RWPE2 (cell line): ENCODE measurements at regions not wholly inside any gene's neighbourhood (a gene's known extent, or its start where the extent isn't known, plus 50 kb on each side); places are given as distances from the start of the nearest gene placed in this dataset.
"Not testable (repeated sequence)": the region's sequence is repeated elsewhere in the genome, so short reads cannot be mapped to it uniquely, and the experiment has no call there.

Experiments used
- ATAC-seq: fragments of 200-7000 bp; cut with Tn5 transposase; 3 replicates; pipeline ENCODE4 v1.9.1; 2021; ENCODE audit warnings: low read depth
- DNase-seq: peaks from one replicate; pipeline ENCODE4 v3.0.0-alpha.2; 2020; ENCODE audit warnings: low spot score
- H3K27ac ChIP-seq: fragments of 450-650 bp; 2 replicates; pipeline ENCODE4 v1.5.1; 2017; ENCODE audit warnings: mild to moderate bottlenecking; ENCODE audit not compliant: poor library complexity, severe bottlenecking
- H3K27me3 ChIP-seq: fragments of 250-450 bp; sonication (Bioruptor Pico); 2 replicates; pipeline ENCODE4 v1.5.1; 2021; ENCODE audit warnings: mild to moderate bottlenecking, moderate library complexity; ENCODE audit not compliant: insufficient read depth, poor library complexity, severe bottlenecking
- H3K36me3 ChIP-seq: fragments of 250-450 bp; sonication (Bioruptor Pico); 2 replicates; pipeline ENCODE4 v1.5.1; 2020; ENCODE audit warnings: low read depth, mild to moderate bottlenecking, moderate library complexity
- H3K4me1 ChIP-seq: fragments of 250-450 bp; sonication (Bioruptor Pico); 2 replicates; pipeline ENCODE4 v1.5.1; 2021; ENCODE audit warnings: mild to moderate bottlenecking, moderate library complexity; ENCODE audit not compliant: insufficient read depth, poor library complexity, severe bottlenecking
- H3K4me3 ChIP-seq: fragments of 250-450 bp; sonication (Bioruptor Pico); 2 replicates; pipeline ENCODE4 v1.5.1; 2021; ENCODE audit warnings: mild to moderate bottlenecking, moderate library complexity; ENCODE audit not compliant: severe bottlenecking
- H3K9me3 ChIP-seq: fragments of 250-450 bp; sonication (Bioruptor Pico); 2 replicates; pipeline ENCODE4 v1.5.1; 2021; ENCODE audit warnings: mild to moderate bottlenecking, moderate library complexity; ENCODE audit not compliant: severe bottlenecking
- TF ChIP-seq, protein P1 (sequence below): fragments of 450-650 bp; IDR thresholded peaks from one replicate; pipeline ENCODE4 v1.5.1; 2017; ENCODE audit warnings: mild to moderate bottlenecking, moderate library complexity; ENCODE audit not compliant: poor library complexity, severe bottlenecking

DNA sequence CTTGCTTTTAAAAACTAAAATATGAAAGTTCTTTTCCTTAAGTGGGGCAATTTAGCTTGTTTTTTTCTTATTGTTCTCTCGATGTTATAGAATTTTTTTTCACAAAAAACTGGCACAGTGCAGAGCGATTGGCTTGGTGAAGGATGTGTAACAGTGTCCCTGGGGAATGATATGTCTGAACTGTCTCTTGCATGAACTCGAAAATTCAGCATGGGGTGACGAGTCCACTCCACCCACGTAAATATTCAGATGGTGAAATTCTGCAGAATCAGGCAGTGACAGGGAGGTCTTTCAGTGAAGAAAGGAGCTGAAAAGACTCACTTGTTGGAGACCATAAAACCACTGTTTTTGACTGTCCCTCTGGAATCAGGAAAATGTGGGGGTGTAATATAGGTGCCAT is 505.3 kb downstream of the MMUT start:
- TF ChIP-seq, protein P1, sequence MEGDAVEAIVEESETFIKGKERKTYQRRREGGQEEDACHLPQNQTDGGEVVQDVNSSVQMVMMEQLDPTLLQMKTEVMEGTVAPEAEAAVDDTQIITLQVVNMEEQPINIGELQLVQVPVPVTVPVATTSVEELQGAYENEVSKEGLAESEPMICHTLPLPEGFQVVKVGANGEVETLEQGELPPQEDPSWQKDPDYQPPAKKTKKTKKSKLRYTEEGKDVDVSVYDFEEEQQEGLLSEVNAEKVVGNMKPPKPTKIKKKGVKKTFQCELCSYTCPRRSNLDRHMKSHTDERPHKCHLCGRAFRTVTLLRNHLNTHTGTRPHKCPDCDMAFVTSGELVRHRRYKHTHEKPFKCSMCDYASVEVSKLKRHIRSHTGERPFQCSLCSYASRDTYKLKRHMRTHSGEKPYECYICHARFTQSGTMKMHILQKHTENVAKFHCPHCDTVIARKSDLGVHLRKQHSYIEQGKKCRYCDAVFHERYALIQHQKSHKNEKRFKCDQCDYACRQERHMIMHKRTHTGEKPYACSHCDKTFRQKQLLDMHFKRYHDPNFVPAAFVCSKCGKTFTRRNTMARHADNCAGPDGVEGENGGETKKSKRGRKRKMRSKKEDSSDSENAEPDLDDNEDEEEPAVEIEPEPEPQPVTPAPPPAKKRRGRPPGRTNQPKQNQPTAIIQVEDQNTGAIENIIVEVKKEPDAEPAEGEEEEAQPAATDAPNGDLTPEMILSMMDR, result no peak
- ATAC-seq, result no peak
- no peaks in the 10 kb centered on the region for H3K4me1 ChIP-seq

DNA sequence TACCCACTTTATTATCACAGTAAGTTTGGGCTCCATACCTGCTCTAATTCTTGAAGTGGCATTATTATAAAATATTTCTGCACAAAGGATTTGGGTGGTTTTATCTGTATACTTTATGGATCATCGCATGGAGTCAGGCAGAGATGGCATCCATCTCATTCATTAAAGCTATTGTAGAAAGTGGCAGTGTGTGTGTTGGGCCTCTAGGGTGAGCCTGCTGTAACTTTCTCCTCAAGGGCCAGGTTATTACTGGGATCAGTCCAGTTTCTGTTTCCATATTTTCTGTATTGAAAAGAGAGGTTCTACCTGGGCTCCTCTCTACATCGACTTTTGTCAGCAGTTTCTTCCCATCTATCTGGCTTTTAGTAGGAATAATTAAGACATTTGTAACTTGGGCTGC is 511.1 kb downstream of the MMUT start:
- H3K4me1 ChIP-seq, result no peaks in the 10 kb centered on the region
- TF ChIP-seq, protein P1, result no peak
- H3K4me3 ChIP-seq, result no peak overlapping the region
- H3K9me3 ChIP-seq, result no peaks in the 10 kb centered on the region
- no peaks in the 10 kb centered on the region for H3K27me3 ChIP-seq
- no peaks in the 10 kb centered on the region for H3K36me3 ChIP-seq
- ATAC-seq (no peak), DNase-seq (no peak)
- no peak overlapping the region for H3K27ac ChIP-seq

More for the DNA sequence above, 505.3 kb downstream of the MMUT start:
- DNase-seq, result no peak
- no peak overlapping the region for H3K27ac ChIP-seq
- no peaks in the 10 kb centered on the region for H3K9me3 ChIP-seq
- H3K36me3 ChIP-seq, result no peaks in the 10 kb centered on the region
- H3K4me3 ChIP-seq, result no peak overlapping the region
- no peaks in the 10 kb centered on the region for H3K27me3 ChIP-seq

DNA sequence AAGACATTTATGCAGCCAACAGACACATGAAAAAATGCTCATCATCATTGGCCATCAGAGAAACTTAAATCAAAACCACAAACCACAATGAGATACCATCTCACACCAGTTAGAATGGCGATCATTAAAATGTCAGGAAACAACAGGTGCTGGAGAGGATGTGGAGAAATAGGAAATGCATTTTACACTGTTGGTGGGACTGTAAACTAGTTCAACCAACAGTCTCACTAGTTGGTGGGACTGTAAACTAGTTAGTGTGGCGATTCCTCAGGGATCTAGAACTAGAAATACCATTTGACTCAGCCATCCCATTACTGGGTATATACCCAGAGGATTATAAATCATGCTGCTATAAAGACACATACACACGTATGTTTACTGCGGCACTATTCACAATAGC is 518.8 kb downstream of the MMUT start:
- not testable (repeated sequence) for H3K36me3 ChIP-seq, H3K27ac ChIP-seq, H3K9me3 ChIP-seq, H3K27me3 ChIP-seq, DNase-seq, H3K4me1 ChIP-seq, H3K4me3 ChIP-seq, ATAC-seq

DNA sequence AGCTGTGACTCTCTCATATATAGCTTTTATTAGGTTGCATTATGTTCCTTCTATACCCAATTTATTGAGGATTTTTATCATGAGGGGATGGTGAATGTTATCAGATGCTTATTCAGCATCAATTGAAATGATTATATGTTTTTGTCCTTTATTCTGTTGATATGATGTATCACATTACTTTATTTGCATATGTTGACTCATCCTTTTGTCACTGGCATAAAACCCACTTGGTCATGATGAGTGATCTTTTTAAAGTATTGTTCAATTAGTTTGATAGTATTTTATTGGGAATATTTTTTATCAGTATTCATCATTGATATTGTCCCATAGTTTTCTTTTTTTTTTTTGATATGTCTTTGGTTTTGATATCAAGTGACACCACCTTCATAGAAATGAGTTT is 529.9 kb downstream of the MMUT start:
- TF ChIP-seq, protein P1, result no peak

DNA sequence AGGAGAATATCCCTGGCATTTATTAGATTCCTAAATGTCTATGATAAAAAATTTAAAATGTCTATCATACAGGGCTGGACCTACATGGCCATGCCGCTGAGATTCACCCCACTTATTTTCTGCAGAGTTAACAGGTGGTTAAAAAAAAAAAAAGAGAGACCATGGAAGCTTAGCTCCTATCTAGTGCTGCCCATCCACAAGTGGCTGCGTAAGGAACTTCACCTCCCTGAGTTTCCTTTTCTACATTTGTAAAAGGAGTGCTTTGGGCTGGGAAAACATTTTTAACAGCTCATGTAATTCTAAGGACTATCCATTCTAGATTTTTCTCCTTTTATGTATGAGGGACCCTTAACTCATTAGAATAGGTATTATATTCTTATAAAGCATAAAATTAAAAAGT is 534.1 kb downstream of the MMUT start:
- Histone ChIP-seq H3K36me3 (no peaks in the 10 kb centered on the region), H3K4me1 (no peaks in the 10 kb centered on the region), H3K9me3 (peaks cover 2% of the 10 kb centered on the region), H3K27me3 (no peaks in the 10 kb centered on the region), H3K27ac (no peak overlapping the region), H3K4me3 (no peak overlapping the region)
- TF ChIP-seq, protein P1, result no peak
- no peak for DNase-seq
- no peak for ATAC-seq

More for the DNA sequence above, 529.9 kb downstream of the MMUT start:
- no peak overlapping the region for H3K4me3 ChIP-seq
- DNase-seq, result no peak
- H3K36me3 ChIP-seq, result no peaks in the 10 kb centered on the region
- no peak overlapping the region for H3K27ac ChIP-seq
- no peak for ATAC-seq
- H3K4me1 ChIP-seq, result no peaks in the 10 kb centered on the region
- no peaks in the 10 kb centered on the region for H3K27me3 ChIP-seq
- peaks cover 5% of the 10 kb centered on the region for H3K9me3 ChIP-seq

DNA sequence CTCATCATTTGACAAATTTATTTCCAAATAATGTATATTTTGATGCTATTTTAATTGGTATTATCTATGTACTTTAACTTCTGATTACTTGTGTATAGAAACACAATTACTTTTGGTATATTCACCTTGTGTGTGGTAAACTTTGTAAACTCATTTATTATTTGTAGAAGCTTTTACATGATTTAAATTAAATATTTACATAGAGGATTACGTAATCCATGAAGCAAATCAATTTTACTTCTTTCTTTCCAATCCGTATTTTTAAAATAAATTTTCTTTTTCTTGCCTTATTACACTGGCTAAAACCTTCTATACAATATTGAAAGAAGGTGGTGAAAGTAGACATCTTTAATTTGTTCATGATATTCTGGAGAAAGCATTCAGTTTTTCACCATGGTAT is 540.2 kb downstream of the MMUT start:
- TF ChIP-seq, protein P1, result no peak
- DNase-seq (no peak), ATAC-seq (no peak)
- Histone ChIP-seq H3K36me3 (no peaks in the 10 kb centered on the region), H3K27ac (no peak overlapping the region), H3K4me3 (no peak overlapping the region), H3K27me3 (no peaks in the 10 kb centered on the region), H3K4me1 (no peaks in the 10 kb centered on the region), H3K9me3 (no peaks in the 10 kb centered on the region)
